ENCODE measurements at regions not wholly inside any gene's neighbourhood (a gene's known extent, or its start where the extent isn't known, plus 50 kb on each side); places are given as distances from the start of the nearest gene placed in this dataset.

- intact Hi-C loops (cut with micrococcal nuclease; ENCODE audit: unreplicated experiment): no loop called here
- Mint-ChIP-seq H3K36me3 (ENCODE audit: insufficient read depth, unreplicated experiment) (no peaks in the 10 kb centered on the region), H3K4me1 (ENCODE audit: low read depth, unreplicated experiment) (peaks cover 11% of the 10 kb centered on the region), H3K4me3 (ENCODE audit: low read depth, unreplicated experiment) (no peak overlapping the region), H3K9me3 (ENCODE audit: low read depth, unreplicated experiment) (no peaks in the 10 kb centered on the region), H3K27me3 (ENCODE audit: unreplicated experiment) (no peaks in the 10 kb centered on the region), H3K27ac (ENCODE audit: unreplicated experiment) (no peak overlapping the region)
- CTCF ChIA-PET: no interaction called here
- DNase-seq: no peak
- BruUV-seq (replicated peaks): no TSS peak
- no peak for TF ChIP-seq CTCF (IDR thresholded peaks at IDR 0.05; ENCODE audit: unreplicated experiment)
Measured at GRCh38 chr6:144797881-144798589, 512.9 kb downstream of the UTRN start.

- Mint-ChIP-seq H3K27ac (ENCODE audit: unreplicated experiment) (no peak overlapping the region), H3K36me3 (ENCODE audit: insufficient read depth, unreplicated experiment) (no peaks in the 10 kb centered on the region), H3K4me3 (ENCODE audit: low read depth, unreplicated experiment) (no peak overlapping the region), H3K4me1 (ENCODE audit: low read depth, unreplicated experiment) (peaks cover 27% of the 10 kb centered on the region), H3K27me3 (ENCODE audit: unreplicated experiment) (no peaks in the 10 kb centered on the region), H3K9me3 (ENCODE audit: low read depth, unreplicated experiment) (no peaks in the 10 kb centered on the region)
- intact Hi-C loops (cut with micrococcal nuclease; ENCODE audit: unreplicated experiment): no loop called here
- BruUV-seq (replicated peaks): no TSS peak
- CTCF ChIA-PET: no interaction called here
- DNase-seq: no peak
- TF ChIP-seq CTCF (IDR thresholded peaks at IDR 0.05; ENCODE audit: unreplicated experiment): no peak
Measured at GRCh38 chr6:144804246-144804790, 519.2 kb downstream of the UTRN start.

DNA sequence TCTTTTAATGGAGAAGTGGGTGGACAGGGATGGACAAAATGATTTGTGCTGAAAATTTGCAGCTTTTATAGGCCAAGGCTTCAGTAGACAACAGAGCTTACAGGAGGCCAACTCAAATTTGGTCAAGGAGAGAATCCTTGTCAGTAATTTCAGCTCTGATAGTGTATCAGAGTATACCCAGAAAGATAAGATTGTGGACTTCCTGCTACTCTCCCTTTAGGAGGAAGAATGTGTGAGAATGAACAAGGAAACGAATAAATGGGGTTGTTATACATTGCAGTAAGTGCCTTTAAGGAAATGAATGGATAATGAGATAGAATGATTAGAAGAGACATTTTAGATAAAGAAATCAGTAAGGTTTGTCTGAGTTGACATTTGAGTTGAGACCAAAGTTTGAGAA is 519.9 kb downstream of the UTRN start:
- intact Hi-C loops (cut with micrococcal nuclease; ENCODE audit: unreplicated experiment): no loop called here
- peaks cover 27% of the 10 kb centered on the region for H3K4me1 Mint-ChIP-seq (ENCODE audit: low read depth, unreplicated experiment)
- no peak overlapping the region for H3K4me3 Mint-ChIP-seq (ENCODE audit: low read depth, unreplicated experiment)
- CTCF ChIA-PET: interaction anchor here (0.7 kb wide), 1 partner anchor 28 kb away, joined by 3 read pairs; no protein-coding TSS in a partner anchor
- no peaks in the 10 kb centered on the region for H3K36me3 Mint-ChIP-seq (ENCODE audit: insufficient read depth, unreplicated experiment)
- DNase-seq: no peak
- H3K9me3 Mint-ChIP-seq (ENCODE audit: low read depth, unreplicated experiment): no peaks in the 10 kb centered on the region
- H3K27me3 Mint-ChIP-seq (ENCODE audit: unreplicated experiment): no peaks in the 10 kb centered on the region
- TF ChIP-seq CTCF (IDR thresholded peaks at IDR 0.05; ENCODE audit: unreplicated experiment): no peak
- peak overlapping the region; percentile 51 for H3K27ac Mint-ChIP-seq (ENCODE audit: unreplicated experiment)
- no TSS peak for BruUV-seq (replicated peaks)

DNA sequence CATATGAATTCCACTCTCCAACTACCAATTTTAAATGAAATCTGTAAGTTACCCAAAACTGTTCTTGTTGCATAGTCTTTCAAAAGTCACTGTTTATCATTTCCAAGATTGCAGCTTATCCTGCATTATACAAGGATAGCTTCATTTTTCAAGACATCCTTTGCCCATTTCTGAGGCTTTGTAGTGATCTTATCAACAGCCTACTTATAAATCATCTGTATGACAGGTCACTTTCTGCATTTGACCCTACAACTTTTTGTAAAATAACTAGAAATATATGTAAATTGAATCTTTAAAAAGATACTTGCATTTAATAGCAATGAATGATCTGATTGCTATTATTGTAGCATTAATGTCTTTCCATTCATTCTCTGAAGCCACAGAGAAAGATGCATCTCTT is 521.1 kb downstream of the UTRN start:
- H3K27me3 Mint-ChIP-seq (ENCODE audit: unreplicated experiment): no peaks in the 10 kb centered on the region
- H3K9me3 Mint-ChIP-seq (ENCODE audit: low read depth, unreplicated experiment): no peaks in the 10 kb centered on the region
- H3K27ac Mint-ChIP-seq (ENCODE audit: unreplicated experiment): no peak overlapping the region
- TF ChIP-seq CTCF (IDR thresholded peaks at IDR 0.05; ENCODE audit: unreplicated experiment): no peak
- CTCF ChIA-PET: no interaction called here
- no peaks in the 10 kb centered on the region for H3K36me3 Mint-ChIP-seq (ENCODE audit: insufficient read depth, unreplicated experiment)
- peaks cover 27% of the 10 kb centered on the region for H3K4me1 Mint-ChIP-seq (ENCODE audit: low read depth, unreplicated experiment)
- BruUV-seq (replicated peaks): no TSS peak
- intact Hi-C loops (cut with micrococcal nuclease; ENCODE audit: unreplicated experiment): no loop called here
- no peak for DNase-seq
- no peak overlapping the region for H3K4me3 Mint-ChIP-seq (ENCODE audit: low read depth, unreplicated experiment)
